SK-N-SH (cell line): ENCODE measurements at regions not wholly inside any gene's neighbourhood (a gene's known extent, or its start where the extent isn't known, plus 50 kb on each side); places are given as distances from the start of the nearest gene placed in this dataset.

Experiments
- SMC3 ChIP-seq: IDR thresholded peaks from 2 replicates; pipeline ENCODE4 v1.6.1; 2012; ENCODE audit warnings: low read depth, low read length, improper control_type of control experiment
- TEAD4 ChIP-seq: IDR thresholded peaks from 2 replicates; pipeline ENCODE4 v1.4.0; 2012; ENCODE audit warnings: mild to moderate bottlenecking, borderline replicate concordance; ENCODE audit not compliant: insufficient read depth
- ZBTB33 ChIP-seq: IDR thresholded peaks from 2 replicates; pipeline ENCODE4 v1.4.0; 2012; ENCODE audit warnings: low read depth, borderline replicate concordance
- TF ChIP-seq, protein P1 (sequence below): fragments of 200-600 bp; sonication (generic); IDR thresholded peaks from 2 replicates; pipeline ENCODE4 v1.6.1; 2017; ENCODE audit warnings: antibody characterized with exemption, mild to moderate bottlenecking, moderate library complexity

DNA sequence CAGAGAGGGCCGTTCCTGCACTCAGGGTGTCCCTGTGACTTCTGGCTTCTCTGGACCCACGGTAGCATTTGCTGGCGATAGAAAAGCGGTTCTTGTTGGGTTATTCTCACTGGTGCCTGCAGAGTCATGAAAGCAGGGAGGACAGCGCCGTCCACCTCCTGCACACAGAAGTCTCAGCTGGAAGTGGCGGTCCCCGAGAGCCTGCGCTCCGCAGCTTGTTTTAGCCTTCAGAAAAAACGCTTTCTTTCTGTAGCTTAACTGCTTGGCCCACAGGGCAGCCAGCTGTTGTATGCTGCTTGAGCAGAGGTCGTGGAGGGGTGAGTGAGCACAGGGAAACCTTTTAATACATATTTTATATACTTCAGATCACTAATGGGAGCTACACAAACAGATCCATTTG, 400.7 kb upstream of the FAT1 start:
- TF ChIP-seq, protein P1, sequence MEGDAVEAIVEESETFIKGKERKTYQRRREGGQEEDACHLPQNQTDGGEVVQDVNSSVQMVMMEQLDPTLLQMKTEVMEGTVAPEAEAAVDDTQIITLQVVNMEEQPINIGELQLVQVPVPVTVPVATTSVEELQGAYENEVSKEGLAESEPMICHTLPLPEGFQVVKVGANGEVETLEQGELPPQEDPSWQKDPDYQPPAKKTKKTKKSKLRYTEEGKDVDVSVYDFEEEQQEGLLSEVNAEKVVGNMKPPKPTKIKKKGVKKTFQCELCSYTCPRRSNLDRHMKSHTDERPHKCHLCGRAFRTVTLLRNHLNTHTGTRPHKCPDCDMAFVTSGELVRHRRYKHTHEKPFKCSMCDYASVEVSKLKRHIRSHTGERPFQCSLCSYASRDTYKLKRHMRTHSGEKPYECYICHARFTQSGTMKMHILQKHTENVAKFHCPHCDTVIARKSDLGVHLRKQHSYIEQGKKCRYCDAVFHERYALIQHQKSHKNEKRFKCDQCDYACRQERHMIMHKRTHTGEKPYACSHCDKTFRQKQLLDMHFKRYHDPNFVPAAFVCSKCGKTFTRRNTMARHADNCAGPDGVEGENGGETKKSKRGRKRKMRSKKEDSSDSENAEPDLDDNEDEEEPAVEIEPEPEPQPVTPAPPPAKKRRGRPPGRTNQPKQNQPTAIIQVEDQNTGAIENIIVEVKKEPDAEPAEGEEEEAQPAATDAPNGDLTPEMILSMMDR, result no peak
- TF ChIP-seq ZBTB33 (no peak), TEAD4 (no peak), SMC3 (no peak)
